ENCODE measurements at regions not wholly inside any gene's neighbourhood (a gene's known extent, or its start where the extent isn't known, plus 50 kb on each side); places are given as distances from the start of the nearest gene placed in this dataset.

GRCh38 chr9:21661626-21662025 lies 140.8 kb upstream of the MTAP start:
- no peak overlapping the region for H3K4me3 Mint-ChIP-seq
- H3K27me3 Mint-ChIP-seq, result no peaks in the 10 kb centered on the region
- H3K9me3 Mint-ChIP-seq, result peaks cover 0 to under 1% of the 10 kb centered on the region in 2 donors
- no peak overlapping the region for H3K27ac Mint-ChIP-seq
- DNase-seq (no peak), ATAC-seq (no peak)
- peaks cover 3% of the 10 kb centered on the region for H3K4me1 Mint-ChIP-seq

GRCh38 chr9:21668516-21668915 lies 133.9 kb upstream of the MTAP start:
- Mint-ChIP-seq H3K27me3 (no peaks in the 10 kb centered on the region), H3K27ac (no peak overlapping the region), H3K4me3 (no peak overlapping the region), H3K4me1 (peaks cover 28% of the 10 kb centered on the region), H3K9me3 (peaks cover 0 to 5% of the 10 kb centered on the region in 2 donors)
- DNase-seq, result no peak
- no peak for ATAC-seq

GRCh38 chr9:21669701-21670100 lies 132.7 kb upstream of the MTAP start:
- no peak for DNase-seq
- Mint-ChIP-seq H3K27ac (peak overlapping the region in 1 of 2 donors; percentile 77), H3K9me3 (peaks cover 0 to 5% of the 10 kb centered on the region in 2 donors), H3K4me3 (peak overlapping the region in 1 of 2 donors; percentile 33), H3K27me3 (no peaks in the 10 kb centered on the region), H3K4me1 (peaks cover 28% of the 10 kb centered on the region)
- ATAC-seq, result no peak

GRCh38 chr9:21670374-21670773 lies 132.1 kb upstream of the MTAP start:
- Mint-ChIP-seq H3K9me3 (peaks cover 0 to 5% of the 10 kb centered on the region in 2 donors), H3K27ac (peak overlapping the region in 1 of 2 donors; percentile 77), H3K4me1 (peaks cover 28% of the 10 kb centered on the region), H3K27me3 (no peaks in the 10 kb centered on the region), H3K4me3 (peak overlapping the region; percentile 11 to 24)
- peak; percentile 82 for ATAC-seq
- DNase-seq, result peak in 1 of 2 donors; percentile 13

GRCh38 chr9:21672140-21672539 lies 130.3 kb upstream of the MTAP start:
- H3K4me1 Mint-ChIP-seq, result peaks cover 35% of the 10 kb centered on the region
- ATAC-seq, result no peak
- no peak overlapping the region for H3K27ac Mint-ChIP-seq
- no peak overlapping the region for H3K4me3 Mint-ChIP-seq
- no peaks in the 10 kb centered on the region for H3K9me3 Mint-ChIP-seq
- no peaks in the 10 kb centered on the region for H3K27me3 Mint-ChIP-seq
- no peak for DNase-seq

- no peak for ATAC-seq
- peaks cover 39% of the 10 kb centered on the region for H3K4me1 Mint-ChIP-seq
- DNase-seq, result no peak
- H3K9me3 Mint-ChIP-seq, result no peaks in the 10 kb centered on the region
- peak overlapping the region in 1 of 2 donors; percentile 63 for H3K27ac Mint-ChIP-seq
- no peak overlapping the region for H3K4me3 Mint-ChIP-seq
- H3K27me3 Mint-ChIP-seq, result no peaks in the 10 kb centered on the region
Measured at GRCh38 chr9:21672761-21673160, 129.7 kb upstream of the MTAP start.

GRCh38 chr9:21674894-21675293 lies 127.5 kb upstream of the MTAP start:
- DNase-seq, result no peak

GRCh38 chr9:21677387-21677786 lies 125.0 kb upstream of the MTAP start:
- Mint-ChIP-seq H3K9me3 (no peaks in the 10 kb centered on the region), H3K4me3 (no peak overlapping the region), H3K4me1 (peaks cover 29% of the 10 kb centered on the region), H3K27me3 (no peaks in the 10 kb centered on the region), H3K27ac (no peak overlapping the region)
- no peak for ATAC-seq
- DNase-seq, result no peak

More at GRCh38 chr9:21674894-21675293, 127.5 kb upstream of the MTAP start:
- H3K27ac Mint-ChIP-seq, result no peak overlapping the region
- no peaks in the 10 kb centered on the region for H3K9me3 Mint-ChIP-seq
- H3K27me3 Mint-ChIP-seq, result no peaks in the 10 kb centered on the region
- no peak for ATAC-seq
- H3K4me1 Mint-ChIP-seq, result peaks cover 32% of the 10 kb centered on the region
- no peak overlapping the region for H3K4me3 Mint-ChIP-seq

GRCh38 chr9:21677834-21678233 lies 124.6 kb upstream of the MTAP start:
- ATAC-seq (no peak), DNase-seq (no peak)
- no peaks in the 10 kb centered on the region for H3K9me3 Mint-ChIP-seq
- no peaks in the 10 kb centered on the region for H3K27me3 Mint-ChIP-seq
- peaks cover 30% of the 10 kb centered on the region for H3K4me1 Mint-ChIP-seq
- no peak overlapping the region for H3K27ac Mint-ChIP-seq
- no peak overlapping the region for H3K4me3 Mint-ChIP-seq

GRCh38 chr9:21679432-21679831 lies 123.0 kb upstream of the MTAP start:
- no peak for DNase-seq
- no peak for ATAC-seq
- Mint-ChIP-seq H3K27me3 (no peaks in the 10 kb centered on the region), H3K27ac (no peak overlapping the region), H3K4me3 (no peak overlapping the region), H3K9me3 (no peaks in the 10 kb centered on the region), H3K4me1 (peaks cover 42% of the 10 kb centered on the region)

- no peak overlapping the region for H3K4me3 Mint-ChIP-seq
- peaks cover 54% of the 10 kb centered on the region for H3K4me1 Mint-ChIP-seq
- no peaks in the 10 kb centered on the region for H3K27me3 Mint-ChIP-seq
- H3K27ac Mint-ChIP-seq, result no peak overlapping the region
- no peak for ATAC-seq
- DNase-seq, result no peak
- no peaks in the 10 kb centered on the region for H3K9me3 Mint-ChIP-seq
Measured at GRCh38 chr9:21680590-21680989, 121.8 kb upstream of the MTAP start.

GRCh38 chr9:21681641-21682040 lies 120.8 kb upstream of the MTAP start:
- no peak for ATAC-seq
- Mint-ChIP-seq H3K27me3 (no peaks in the 10 kb centered on the region), H3K4me1 (peaks cover 58% of the 10 kb centered on the region), H3K9me3 (no peaks in the 10 kb centered on the region), H3K4me3 (no peak overlapping the region), H3K27ac (no peak overlapping the region)
- DNase-seq, result no peak

- H3K4me3 Mint-ChIP-seq, result no peak overlapping the region
- H3K9me3 Mint-ChIP-seq, result no peaks in the 10 kb centered on the region
- H3K27ac Mint-ChIP-seq, result no peak overlapping the region
- DNase-seq (no peak), ATAC-seq (no peak)
- peaks cover 64% of the 10 kb centered on the region for H3K4me1 Mint-ChIP-seq
- H3K27me3 Mint-ChIP-seq, result no peaks in the 10 kb centered on the region
Measured at GRCh38 chr9:21682381-21682780, 120.1 kb upstream of the MTAP start.

- no peak overlapping the region for H3K27ac Mint-ChIP-seq
- no peak overlapping the region for H3K4me3 Mint-ChIP-seq
- H3K9me3 Mint-ChIP-seq, result no peaks in the 10 kb centered on the region
- ATAC-seq (no peak), DNase-seq (no peak)
- H3K27me3 Mint-ChIP-seq, result no peaks in the 10 kb centered on the region
- H3K4me1 Mint-ChIP-seq, result peaks cover 62% of the 10 kb centered on the region
Measured at GRCh38 chr9:21682981-21683380, 119.5 kb upstream of the MTAP start.

GRCh38 chr9:21683484-21684175 lies 118.8 kb upstream of the MTAP start:
- Mint-ChIP-seq H3K9me3 (no peaks in the 10 kb centered on the region), H3K27me3 (no peaks in the 10 kb centered on the region), H3K27ac (no peak overlapping the region), H3K4me1 (peaks cover 66% of the 10 kb centered on the region), H3K4me3 (no peak overlapping the region)
- DNase-seq (no peak), ATAC-seq (no peak)

- DNase-seq (no peak), ATAC-seq (no peak)
- no peaks in the 10 kb centered on the region for H3K27me3 Mint-ChIP-seq
- H3K4me1 Mint-ChIP-seq, result peaks cover 68% of the 10 kb centered on the region
- no peak overlapping the region for H3K4me3 Mint-ChIP-seq
- H3K9me3 Mint-ChIP-seq, result no peaks in the 10 kb centered on the region
- peak overlapping the region in 1 of 2 donors; percentile 26 for H3K27ac Mint-ChIP-seq
Measured at GRCh38 chr9:21684231-21684630, 118.2 kb upstream of the MTAP start.

GRCh38 chr9:21684831-21685362 lies 117.5 kb upstream of the MTAP start:
- no peaks in the 10 kb centered on the region for H3K9me3 Mint-ChIP-seq
- peak overlapping the region; percentile 50 to 57 for H3K4me3 Mint-ChIP-seq
- ATAC-seq, result peak; percentile 93
- peak overlapping the region; percentile 83 to 91 for H3K27ac Mint-ChIP-seq
- DNase-seq, result peak; percentile 29 to 54
- peaks cover 73% of the 10 kb centered on the region for H3K4me1 Mint-ChIP-seq
- H3K27me3 Mint-ChIP-seq, result no peaks in the 10 kb centered on the region

All from stimulated activated naive CD8-positive, alpha-beta T cell treated with anti-CD3 and anti-CD28 coated beads, Interleukin-15, amount 100 ng/mL, for 72 hours (primary cell).